ENCODE measurements at regions not wholly inside any gene's neighbourhood (a gene's known extent, or its start where the extent isn't known, plus 50 kb on each side); places are given as distances from the start of the nearest gene placed in this dataset.

- H3K4me1 Mint-ChIP-seq = no peaks in the 10 kb centered on the region
- no peak overlapping the region for H3K4me3 Mint-ChIP-seq
- no peak overlapping the region for H3K27ac Mint-ChIP-seq
- no peaks in the 10 kb centered on the region for H3K9me3 Mint-ChIP-seq
- no peak for DNase-seq
- H3K27me3 Mint-ChIP-seq = peaks cover 16% of the 10 kb centered on the region
- no peaks in the 10 kb centered on the region for H3K36me3 Mint-ChIP-seq (ENCODE audit: low read depth)
- ATAC-seq = no peak
Measured at GRCh38 chr2:30078521-30078920, 68.3 kb upstream of the YPEL5 start.

GRCh38 chr2:30084915-30085314 lies 61.9 kb upstream of the YPEL5 start:
- H3K4me3 Mint-ChIP-seq = no peak overlapping the region
- ATAC-seq (no peak), DNase-seq (no peak)
- no peak overlapping the region for H3K27ac Mint-ChIP-seq
- H3K27me3 Mint-ChIP-seq = peaks cover 28% of the 10 kb centered on the region
- H3K4me1 Mint-ChIP-seq = no peaks in the 10 kb centered on the region
- H3K9me3 Mint-ChIP-seq = no peaks in the 10 kb centered on the region
- no peaks in the 10 kb centered on the region for H3K36me3 Mint-ChIP-seq (ENCODE audit: low read depth)

GRCh38 chr2:30089171-30089570 lies 57.6 kb upstream of the YPEL5 start:
- Mint-ChIP-seq H3K36me3 (ENCODE audit: low read depth) (no peaks in the 10 kb centered on the region), H3K27ac (no peak overlapping the region), H3K9me3 (no peaks in the 10 kb centered on the region), H3K4me1 (no peaks in the 10 kb centered on the region), H3K27me3 (peaks cover 29% of the 10 kb centered on the region), H3K4me3 (no peak overlapping the region)
- no peak for ATAC-seq
- no peak for DNase-seq

- no peak overlapping the region for H3K27ac Mint-ChIP-seq
- H3K36me3 Mint-ChIP-seq (ENCODE audit: low read depth) = no peaks in the 10 kb centered on the region
Measured at GRCh38 chr2:30095402-30095801, 51.4 kb upstream of the YPEL5 start.

GRCh38 chr2:30096451-30096850 lies 50.4 kb upstream of the YPEL5 start:
- Mint-ChIP-seq H3K27ac (no peak overlapping the region), H3K4me3 (no peak overlapping the region), H3K36me3 (ENCODE audit: low read depth) (no peaks in the 10 kb centered on the region), H3K4me1 (no peaks in the 10 kb centered on the region), H3K27me3 (peaks cover 18% of the 10 kb centered on the region), H3K9me3 (no peaks in the 10 kb centered on the region)
- ATAC-seq (no peak), DNase-seq (no peak)

More at GRCh38 chr2:30095402-30095801, 51.4 kb upstream of the YPEL5 start:
- Mint-ChIP-seq H3K4me1 (no peaks in the 10 kb centered on the region), H3K4me3 (no peak overlapping the region), H3K27me3 (peaks cover 22% of the 10 kb centered on the region), H3K9me3 (no peaks in the 10 kb centered on the region)
- ATAC-seq (no peak), DNase-seq (no peak)
